Right forelimb (tissue), 1 donor: ENCODE measurements at regions not wholly inside any gene's neighbourhood (a gene's known extent, or its start where the extent isn't known, plus 50 kb on each side); places are given as distances from the start of the nearest gene placed in this dataset.

ENCODE experiments used
- DNase-seq: peaks from one replicate; pipeline ENCODE4 v3.0.0-alpha.2; 2018

DNA sequence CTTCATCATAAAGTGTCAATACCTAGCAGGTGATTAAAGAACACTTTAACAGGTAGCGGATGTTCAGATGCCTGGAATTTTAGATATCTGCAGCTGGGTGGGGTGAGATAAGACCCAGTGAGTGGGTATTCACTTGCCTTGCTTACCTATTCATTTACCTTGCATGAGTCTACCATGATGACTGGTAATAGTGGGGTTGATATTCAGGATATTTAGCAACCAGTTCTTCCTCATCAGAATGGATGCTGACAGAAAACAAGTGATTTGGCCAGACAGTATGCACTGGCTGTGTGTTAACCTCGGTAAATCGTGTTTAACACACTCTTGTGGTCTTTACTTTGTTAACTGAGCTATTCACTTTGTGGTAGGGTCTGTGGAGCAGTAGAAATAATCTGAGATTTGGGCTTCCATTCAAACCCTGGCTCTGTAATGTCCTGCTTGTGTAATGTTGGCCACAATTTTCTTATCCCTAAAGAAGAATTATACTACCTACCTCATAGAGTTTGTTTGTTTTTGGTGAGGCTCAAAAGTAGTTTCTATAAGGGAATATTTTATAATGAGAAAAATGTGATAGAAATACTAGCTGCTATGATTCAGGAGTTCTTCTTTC lies 391.9 kb upstream of the TBL1XR1 start:
- no peak for DNase-seq

DNA sequence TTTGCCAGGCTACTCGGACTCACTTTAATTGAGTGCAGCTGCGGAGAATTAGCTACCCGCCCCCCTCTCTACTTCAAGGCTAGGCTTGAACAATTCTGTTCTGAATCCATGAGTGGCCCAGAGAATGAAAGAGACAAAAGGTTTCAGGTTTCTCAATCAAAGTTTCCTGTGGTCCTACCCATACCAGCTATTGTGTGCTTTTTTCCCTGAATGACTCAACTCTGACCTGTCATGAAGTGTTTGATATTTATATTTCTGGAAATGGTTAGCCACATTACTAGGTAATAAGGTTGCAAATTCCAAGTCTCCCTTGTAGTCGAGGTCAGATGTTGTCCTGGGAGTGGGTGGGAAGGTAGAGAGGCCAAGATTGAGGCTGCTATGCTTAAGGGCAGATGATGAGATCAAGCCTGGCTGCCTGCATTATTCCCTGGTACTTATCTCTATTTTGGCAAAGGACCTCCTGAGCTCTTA lies 392.7 kb upstream of the TBL1XR1 start:
- DNase-seq, result no peak

DNA sequence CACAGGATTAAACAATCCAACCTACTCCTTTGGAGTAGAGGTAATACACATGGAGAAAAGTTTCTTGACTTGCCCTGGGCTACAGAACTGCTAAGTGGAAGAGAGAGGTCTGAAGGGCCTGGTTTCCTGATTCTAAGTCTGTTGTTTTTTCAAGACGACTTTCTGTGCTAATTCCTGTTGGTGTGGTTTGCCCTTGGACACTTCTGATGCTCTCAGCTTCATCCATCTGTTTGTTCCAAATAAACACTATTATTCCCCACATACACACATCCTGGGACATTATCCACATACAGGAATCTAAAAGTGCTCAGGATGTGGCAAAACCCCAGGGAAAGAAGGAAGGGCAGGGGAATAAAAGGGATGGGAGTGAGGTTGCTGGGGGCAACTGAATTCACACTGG lies 393.5 kb upstream of the TBL1XR1 start:
- DNase-seq, result no peak

DNA sequence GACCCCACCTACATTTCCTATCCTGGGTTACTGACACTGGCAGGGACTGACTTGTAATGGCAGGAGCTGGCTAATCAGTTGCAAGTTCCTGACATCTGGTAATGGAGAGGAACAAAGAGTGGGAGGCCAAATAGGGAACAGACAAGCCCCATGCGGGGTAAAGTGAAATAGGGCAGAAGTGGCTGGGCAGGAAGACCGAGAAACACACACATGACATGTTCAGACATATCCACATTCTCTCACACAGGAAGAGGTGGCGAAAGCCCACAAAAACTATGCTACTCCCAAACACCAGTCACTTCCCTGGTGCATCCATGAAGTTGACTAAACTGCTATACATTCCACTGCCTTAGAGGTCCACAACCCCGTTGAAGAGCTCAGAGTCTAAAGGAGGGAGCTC lies 394.1 kb upstream of the TBL1XR1 start:
- no peak for DNase-seq

DNA sequence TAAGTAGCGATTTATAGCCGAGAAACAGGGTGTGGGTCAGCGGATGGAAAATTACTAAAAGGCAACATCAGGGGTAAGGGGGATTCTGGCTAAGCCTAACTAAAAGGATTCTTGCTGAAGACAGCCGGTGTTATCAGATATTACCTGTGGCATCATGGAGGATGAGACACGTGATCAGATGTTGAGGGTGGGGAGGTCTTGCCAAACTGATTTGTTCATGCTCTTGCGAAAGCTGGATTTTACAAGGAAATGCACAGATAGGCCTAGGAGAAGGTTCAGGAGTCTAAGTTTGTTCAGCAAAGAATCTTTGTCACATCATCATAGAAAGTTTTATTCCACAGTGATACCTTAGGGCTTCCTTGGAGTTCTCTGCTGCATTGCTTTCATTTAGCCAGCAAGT lies 396.8 kb upstream of the TBL1XR1 start:
- DNase-seq, result no peak

DNA sequence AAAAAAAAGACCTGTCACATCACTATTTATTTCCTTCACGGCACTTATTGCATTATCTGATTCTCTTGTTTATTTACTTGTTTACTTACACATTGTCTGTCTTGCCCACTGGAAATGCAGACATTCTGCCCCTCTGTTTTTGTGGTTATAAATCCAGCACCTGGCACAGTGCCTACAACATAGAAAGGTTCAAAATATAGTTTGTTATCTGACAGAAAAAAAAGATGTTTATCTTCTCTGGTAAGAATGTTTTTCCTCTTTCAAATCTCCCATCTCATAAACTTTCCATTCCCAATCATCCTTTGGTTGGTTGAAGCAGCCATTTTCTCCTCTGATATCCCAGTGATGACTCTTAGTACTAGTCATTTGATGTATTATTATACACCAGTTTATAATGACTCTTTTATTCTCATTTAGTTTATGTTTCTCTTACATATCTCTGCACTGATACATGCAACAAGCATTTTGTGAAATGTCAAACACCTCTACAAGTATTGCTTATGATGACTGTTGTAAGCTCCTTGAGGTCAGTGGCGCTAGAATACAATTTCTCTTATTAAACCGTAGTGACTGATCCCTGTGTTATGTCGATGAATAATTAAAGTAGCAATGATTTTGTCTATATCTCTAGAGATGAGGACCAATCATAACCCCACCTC lies 398.4 kb upstream of the TBL1XR1 start:
- DNase-seq, result no peak

DNA sequence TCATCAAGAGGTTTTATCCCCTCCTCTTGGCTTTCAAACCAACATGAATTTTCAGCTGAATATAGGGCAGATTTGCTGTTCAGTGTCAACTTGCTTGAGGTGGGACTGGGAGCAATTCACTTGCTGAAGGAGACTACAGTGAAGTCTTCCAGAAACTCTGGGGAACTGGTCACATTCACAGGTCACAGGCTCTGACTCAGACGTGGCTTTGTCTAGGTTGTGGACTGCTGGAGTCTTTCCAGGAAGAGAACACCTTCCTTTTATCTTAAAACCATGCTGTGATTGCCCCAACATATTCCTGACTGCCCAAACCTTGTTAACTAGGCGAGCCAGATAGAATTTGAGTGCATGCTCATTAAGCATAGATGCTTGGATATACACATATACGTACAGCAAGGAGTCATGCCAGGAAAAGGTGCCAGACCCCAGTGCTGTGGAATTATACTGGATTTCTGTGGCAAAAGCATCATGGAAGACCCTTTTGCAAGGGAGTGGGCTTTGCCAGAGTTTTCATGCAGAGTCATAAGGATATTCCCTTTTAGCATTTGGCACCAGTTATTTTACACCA lies 399.1 kb upstream of the TBL1XR1 start:
- peak; percentile 70 for DNase-seq

DNA sequence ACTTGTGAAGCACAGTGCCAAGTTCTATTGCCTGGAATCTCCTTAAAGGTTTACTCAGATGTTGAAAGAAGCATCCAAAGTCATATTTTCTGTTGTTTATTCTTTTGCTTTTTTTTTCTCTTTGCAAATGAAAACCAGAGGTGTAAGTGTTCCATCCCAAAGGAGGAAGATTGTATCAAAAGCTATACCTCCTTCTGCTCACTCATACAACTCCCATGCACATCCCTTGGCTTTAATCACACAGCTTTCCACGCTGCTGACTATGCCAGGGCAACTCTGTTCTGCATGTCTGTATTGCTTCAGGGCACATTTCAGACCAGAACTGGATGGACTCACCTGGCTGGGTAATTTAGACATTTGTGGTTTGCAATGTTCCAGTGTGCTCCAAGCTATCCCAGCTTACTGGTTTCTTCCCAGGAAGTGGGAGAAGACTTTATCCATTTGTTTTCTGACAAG lies 399.6 kb upstream of the TBL1XR1 start:
- DNase-seq, result peak; percentile 62

DNA sequence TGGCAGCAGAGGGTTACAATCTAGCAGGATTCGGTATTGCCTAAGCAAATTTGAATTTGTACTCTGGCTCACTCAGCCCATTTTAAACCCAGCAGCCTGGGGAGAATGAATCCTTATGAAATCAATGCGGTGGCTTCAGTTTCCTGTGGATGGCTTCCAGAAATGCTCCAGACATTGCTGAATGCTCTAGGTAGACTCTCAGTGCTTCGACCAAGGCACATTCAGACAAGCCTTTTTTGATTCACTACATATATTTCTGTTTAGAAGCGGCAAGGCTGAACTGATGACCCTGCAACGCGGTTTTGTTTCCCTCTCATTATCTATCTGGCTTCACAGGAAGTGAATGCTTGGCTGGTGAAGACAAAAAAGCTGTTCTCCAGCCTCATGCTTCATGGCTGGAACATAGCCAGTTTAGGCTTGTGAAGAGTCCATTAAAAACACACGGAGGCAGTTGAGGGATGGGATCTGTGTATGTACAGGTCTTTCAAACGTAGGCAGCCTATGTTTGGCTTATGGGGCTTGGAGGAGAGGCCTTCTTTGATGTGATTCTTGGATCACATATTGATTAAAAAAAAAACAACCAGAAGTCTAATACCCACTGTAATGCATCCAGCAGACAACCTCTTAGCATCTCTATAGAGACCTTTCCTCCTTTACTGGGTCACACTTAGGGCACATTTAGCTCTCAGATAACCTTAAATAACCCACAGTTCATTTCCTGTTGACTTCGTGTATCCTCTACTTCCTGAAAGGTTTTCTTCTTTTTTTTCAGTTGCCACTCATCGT lies 400.2 kb upstream of the TBL1XR1 start:
- peak; percentile 80 for DNase-seq

DNA sequence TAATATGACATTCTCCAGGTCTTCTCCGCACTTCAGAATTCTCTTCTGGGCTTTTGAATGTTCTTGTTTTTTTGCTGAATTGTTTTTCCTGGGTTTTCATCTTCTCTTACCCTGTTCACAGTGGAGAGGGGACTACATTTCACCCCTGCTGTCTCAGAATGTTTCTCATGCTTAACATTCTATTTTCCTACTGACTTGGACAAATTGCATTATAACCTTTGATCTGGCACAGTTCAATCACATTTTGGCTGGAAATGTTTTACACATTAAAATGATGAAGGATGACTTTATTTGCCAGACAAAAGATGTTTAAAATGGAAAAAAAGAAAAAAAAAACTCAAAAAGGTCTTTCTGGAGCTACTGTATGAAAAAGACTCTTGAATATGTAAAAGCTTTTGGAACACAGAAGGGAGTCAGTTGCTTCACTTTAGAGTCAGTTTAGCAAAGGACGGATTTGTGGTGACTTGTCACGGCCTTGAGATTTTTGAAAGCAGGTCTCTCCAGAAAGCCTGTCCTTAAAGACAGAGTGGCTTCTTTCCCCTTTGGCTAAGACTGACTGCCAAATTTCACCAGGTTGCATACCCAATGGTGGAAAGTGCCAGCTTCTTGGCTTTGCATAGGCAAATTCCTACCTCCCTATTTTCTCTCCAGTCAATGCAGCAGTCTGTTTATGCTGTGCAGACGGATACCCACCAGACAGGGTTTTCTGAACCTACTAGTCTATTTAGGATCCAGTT lies 401.0 kb upstream of the TBL1XR1 start:
- DNase-seq, result no peak

DNA sequence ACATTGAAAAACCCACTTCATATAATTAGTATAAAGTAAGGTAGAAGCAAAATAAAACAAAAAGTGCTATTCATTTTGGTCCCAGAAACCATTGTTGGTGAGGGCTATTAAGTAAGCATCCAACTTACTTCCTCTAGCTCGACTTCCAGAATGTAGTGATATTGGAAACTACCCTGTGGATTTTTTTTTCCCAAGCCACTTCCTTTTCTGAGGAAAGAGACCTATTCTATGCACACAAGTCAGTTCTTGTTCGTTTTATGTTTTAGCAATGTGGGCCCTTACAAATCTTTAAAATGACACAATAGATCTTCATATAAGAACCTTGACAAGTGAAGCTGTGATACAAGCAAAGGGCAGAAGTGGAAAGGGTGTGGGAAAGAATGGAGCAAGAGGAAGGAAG lies 402.0 kb upstream of the TBL1XR1 start:
- DNase-seq, result no peak

DNA sequence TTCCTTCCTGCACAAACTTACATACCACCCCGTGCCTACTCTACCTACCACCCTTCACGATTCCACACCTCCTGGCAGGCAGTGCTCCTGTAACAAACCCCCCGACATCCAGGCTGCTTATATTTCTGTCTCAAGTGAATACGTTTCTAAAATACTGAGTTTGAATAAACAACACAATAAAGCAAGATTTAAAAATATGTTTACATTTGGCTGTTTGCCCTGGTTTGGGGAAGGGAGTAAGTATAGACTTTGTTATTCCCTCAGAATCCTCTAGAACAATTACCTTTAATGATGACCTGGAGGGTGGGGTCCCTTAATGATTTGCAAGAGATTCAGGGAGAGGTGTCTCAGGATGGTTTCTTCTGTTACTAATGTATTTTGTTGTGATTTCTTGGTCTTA lies 402.6 kb upstream of the TBL1XR1 start:
- DNase-seq, result no peak

DNA sequence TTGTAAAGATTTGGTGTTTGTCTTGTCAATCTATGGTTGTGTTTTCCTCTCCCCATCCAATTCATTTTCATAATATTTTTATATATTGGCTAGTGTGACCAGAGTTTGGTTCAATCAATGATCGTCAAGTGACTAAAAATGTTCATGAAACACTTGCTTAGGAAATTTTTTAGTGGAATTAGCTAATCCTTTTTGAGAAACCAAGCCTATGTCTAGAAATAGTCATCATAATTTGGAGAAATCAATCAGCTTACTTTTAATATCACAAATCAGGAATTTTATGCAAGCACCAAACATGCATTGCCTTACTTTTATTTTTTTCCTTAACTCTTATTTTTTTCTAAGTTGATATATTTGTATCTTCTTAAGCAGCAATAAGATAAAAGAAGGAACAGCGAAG lies 403.1 kb upstream of the TBL1XR1 start:
- no peak for DNase-seq

DNA sequence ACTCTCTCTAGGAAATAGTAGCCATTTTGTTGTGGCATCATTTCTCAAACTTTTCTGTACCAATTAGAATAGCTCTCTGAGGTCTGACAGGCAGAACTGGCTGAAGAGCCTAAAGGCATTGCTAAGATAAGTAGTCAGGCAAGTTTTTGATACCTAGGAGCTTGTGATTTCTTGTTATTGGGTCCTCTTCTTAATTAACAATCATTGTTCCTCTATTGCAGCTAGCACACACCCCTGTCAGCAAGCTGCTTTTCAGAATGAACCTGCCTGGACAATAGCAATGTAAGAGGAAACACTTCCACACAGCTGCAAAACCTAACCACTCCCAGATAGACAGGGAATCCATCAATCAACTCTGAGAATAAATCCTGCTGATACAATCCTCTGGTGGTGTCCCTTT lies 403.9 kb upstream of the TBL1XR1 start:
- no peak for DNase-seq

DNA sequence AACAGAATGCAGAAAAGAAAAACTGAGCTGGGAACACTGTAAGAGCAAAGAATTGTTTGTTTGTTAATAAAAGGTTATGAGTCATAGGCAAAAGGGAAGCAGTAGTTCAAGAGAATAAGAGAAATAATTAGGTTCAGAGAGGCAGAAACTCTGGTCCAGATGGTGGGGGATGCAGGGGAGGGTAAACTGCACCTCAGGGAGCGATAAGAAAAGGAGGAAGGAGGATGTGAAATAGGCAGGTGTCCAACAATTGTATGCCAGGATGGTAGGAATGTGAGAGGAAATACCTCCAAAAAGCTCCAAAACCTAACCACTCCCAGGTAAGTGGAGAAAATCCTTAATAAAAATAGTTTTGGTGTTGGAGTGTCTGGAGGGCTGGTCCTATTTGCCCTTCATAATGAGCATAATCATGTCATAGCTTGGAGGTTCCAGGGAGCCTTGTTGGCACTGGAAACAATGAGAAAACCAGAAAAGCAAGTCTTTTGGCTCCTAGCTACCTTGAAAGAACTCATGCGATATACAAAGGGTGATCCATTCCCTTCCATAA lies 405.4 kb upstream of the TBL1XR1 start:
- no peak for DNase-seq

DNA sequence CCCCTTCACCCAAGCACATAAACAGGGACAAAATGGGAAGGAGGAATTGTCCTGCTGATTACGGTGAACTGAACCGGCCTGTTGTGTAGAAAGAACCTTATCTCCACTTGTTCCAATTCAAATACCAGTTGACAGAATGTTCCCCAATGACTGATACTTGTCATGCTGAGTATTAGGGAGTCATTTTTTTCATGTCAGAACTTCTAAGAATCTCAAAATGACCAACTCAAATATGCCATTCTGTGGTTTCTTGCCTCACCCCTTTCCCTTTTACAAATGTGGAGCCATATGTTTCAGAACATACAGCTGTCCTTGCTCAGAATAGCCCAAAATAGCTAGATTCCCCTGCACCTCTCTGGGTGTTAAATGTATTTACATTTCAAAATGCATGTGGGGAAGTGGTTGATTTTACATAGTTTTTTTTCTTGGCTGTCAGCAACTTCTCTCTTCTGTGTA lies 405.9 kb upstream of the TBL1XR1 start:
- DNase-seq, result no peak

DNA sequence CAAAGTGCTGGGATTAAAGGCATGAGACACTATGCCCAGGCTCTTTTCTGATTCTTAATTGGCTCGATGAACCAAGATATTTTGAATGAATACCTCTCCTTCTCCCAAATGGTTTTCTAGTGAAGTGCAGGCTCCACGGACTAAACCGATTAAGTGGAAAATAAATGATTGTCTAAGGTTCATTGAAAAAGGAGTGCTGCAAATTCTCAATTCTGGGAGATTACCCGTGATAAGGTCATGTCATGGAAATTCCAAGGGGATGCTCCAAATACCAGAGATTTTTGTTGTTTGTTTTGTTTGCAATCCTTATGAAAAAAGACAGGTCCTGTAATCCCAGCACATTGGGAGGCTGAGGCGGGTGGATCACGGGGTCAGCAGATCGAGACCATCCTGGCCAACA lies 406.9 kb upstream of the TBL1XR1 start:
- DNase-seq, result no peak

DNA sequence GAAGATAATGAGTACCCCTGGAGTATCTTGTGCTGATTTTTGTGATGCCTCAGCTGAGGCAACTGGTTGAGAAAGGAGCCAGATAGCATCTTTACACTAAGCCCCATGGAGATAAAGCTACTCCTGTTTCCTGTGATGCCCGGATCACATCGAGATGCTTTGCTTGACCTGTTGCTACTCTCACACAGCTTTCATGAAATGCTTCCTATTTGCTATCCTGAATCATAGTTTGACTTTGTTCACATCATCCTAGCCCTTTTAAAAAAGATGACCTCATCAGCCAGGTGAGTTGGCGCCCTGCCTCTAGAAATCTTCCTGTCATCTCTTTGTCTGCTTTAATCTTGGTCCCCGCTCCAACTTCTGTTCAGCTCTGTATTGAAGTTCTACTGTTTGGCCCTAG lies 409.6 kb upstream of the TBL1XR1 start:
- no peak for DNase-seq

DNA sequence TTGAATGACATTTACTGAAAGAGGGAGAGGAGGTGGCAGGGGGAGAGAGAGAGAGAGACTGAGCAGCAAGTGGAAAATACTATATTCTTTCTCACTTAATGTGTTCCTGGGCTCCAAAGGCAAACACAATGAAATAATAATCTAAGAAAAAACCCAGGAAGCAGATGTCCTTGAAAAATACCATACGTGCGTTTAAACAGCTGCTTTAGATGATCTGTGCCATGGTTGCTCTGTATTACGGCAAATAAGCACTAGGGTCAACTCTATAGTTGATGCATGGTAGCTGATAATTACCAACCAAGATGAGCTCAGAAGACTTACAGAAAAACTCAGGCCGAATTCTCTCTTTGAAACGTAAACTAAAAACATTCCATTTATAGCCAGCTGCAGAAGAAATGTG lies 410.3 kb upstream of the TBL1XR1 start:
- DNase-seq, result no peak

DNA sequence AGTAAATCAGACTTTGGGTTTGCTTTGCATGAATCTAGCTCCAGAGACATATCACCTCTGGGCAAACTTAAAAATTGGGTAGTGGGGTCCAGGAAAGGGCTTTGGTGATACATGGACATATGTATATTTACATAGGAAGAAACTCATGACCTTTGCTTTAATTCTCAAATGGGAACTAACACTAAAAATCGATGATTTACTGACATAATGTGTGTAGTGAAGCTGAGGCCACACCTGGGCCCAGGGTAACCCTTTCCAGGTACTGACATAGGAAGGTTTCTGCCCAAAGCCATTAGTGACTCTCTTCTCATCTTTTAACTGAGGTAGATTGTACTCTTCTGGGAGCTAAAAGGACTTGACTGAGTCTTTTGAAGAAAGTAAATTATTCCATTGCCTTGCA lies 411.2 kb upstream of the TBL1XR1 start:
- no peak for DNase-seq

DNA sequence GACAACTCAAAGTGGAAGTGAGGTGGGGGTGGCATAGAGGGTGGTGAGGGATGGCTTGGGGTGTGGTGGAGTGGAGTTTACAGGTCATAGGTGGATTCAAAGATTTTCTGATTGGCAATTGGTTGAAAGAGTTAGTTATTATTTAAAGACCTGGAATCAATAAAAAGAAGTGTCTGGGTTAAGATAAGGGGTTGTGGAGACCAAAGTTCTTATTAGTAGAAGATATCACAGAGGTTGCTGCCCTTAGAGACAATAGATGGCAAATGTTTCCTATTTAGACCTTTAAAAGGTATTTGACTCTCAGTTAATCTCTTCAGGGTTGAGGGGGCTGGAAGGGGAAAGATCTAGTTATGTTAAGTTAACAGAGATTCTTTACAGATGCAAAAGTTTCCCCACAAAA lies 412.3 kb upstream of the TBL1XR1 start:
- DNase-seq, result no peak

DNA sequence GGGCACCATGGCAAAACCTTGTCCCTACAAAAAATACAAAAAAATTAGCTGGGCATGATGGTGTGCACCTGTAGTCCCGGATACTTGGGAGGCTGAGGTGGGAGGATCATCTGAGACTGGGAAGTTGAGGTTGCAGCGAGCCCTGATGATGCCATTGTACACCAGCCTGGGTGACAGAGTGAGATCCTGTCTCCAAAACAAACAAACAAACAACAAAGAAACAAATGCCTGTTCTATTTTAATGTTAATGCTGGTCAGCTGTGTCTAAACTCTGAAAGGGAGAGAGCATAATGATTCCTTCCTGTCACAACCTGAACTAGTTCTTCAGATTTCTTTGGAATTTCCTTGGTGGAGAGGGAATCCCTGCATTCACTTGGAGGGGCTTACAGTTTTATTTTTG lies 413.0 kb upstream of the TBL1XR1 start:
- DNase-seq, result no peak
